Activated T-cell treated with anti-CD3 and anti-CD28 coated beads, Interleukin-2, amount 50 U/mL, for 24 hours (primary cell): ENCODE measurements at regions not wholly inside any gene's neighbourhood (a gene's known extent, or its start where the extent isn't known, plus 50 kb on each side); places are given as distances from the start of the nearest gene placed in this dataset.
"Not testable (repeated sequence)": the region's sequence is repeated elsewhere in the genome, so short reads cannot be mapped to it uniquely, and the experiment has no call there.

Experiments used
- DNase-seq: peaks from one replicate; pipeline ENCODE4 v3.0.0-alpha.2; 2020
- H3K27ac Mint-ChIP-seq: 2 replicates; pipeline ENCODE4 v1.8.0; 2020; ENCODE audit warnings: mild to moderate bottlenecking, mixed read lengths
- H3K27me3 Mint-ChIP-seq: 2 replicates; pipeline ENCODE4 v1.8.0; 2020; ENCODE audit warnings: mixed read lengths
- H3K36me3 Mint-ChIP-seq: 2 replicates; pipeline ENCODE4 v1.8.0; 2020; ENCODE audit warnings: low read depth, mixed read lengths
- H3K4me1 Mint-ChIP-seq: 2 replicates; pipeline ENCODE4 v1.8.0; 2020; ENCODE audit warnings: low read depth, mixed read lengths
- H3K4me3 Mint-ChIP-seq: 2 replicates; pipeline ENCODE4 v1.8.0; 2020; ENCODE audit warnings: mild to moderate bottlenecking, moderate library complexity, mixed read lengths
- H3K9me3 Mint-ChIP-seq: 2 replicates; pipeline ENCODE4 v1.8.0; 2020; ENCODE audit warnings: mixed read lengths

DNA sequence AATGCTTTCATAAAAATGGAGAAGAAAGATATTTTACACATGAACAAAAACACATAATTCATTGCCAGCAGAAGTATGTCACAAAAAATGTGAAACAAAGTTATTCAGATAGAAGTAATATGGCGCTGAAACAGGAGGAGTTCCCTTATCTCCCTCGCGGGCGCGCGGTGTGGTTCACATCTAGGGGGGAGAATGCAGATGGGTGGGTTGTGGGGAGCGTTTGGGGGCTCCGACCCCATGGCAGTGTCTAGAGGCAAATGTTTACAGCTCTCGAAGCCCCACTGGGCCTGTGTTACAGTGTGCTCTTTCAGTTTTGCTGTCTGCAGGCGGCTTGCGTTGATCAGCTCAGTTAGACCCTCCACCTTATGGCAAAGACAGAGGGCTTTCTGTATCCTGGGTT is 297.5 kb downstream of the CGGBP1 start:
- no peaks in the 10 kb centered on the region for H3K9me3 Mint-ChIP-seq
- no peaks in the 10 kb centered on the region for H3K4me1 Mint-ChIP-seq
- H3K36me3 Mint-ChIP-seq: no peaks in the 10 kb centered on the region
- DNase-seq: no peak
- no peaks in the 10 kb centered on the region for H3K27me3 Mint-ChIP-seq
- H3K27ac Mint-ChIP-seq: no peak overlapping the region
- H3K4me3 Mint-ChIP-seq: no peak overlapping the region

DNA sequence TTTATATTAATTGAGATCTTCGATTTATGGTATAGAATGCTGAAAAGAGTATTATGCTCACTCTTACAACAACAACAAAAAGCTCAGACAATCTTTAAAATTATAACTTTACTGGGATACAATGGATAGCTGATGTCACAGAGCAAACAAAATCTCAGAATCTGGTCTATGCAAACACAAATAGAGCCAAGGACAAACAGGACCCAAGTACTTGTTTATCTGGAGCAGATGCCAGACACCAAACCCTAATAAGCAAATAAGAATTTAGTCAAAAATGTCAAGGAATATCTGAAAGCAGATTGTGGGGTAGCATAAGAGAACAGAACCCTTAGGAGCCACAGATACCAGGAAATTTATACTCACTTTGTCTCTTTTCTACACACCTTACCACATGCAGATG is 302.2 kb downstream of the CGGBP1 start:
- H3K27me3 Mint-ChIP-seq: peaks cover 5% of the 10 kb centered on the region
- H3K4me3 Mint-ChIP-seq: no peak overlapping the region
- H3K36me3 Mint-ChIP-seq: no peaks in the 10 kb centered on the region
- no peaks in the 10 kb centered on the region for H3K4me1 Mint-ChIP-seq
- DNase-seq: no peak
- no peaks in the 10 kb centered on the region for H3K9me3 Mint-ChIP-seq
- no peak overlapping the region for H3K27ac Mint-ChIP-seq

DNA sequence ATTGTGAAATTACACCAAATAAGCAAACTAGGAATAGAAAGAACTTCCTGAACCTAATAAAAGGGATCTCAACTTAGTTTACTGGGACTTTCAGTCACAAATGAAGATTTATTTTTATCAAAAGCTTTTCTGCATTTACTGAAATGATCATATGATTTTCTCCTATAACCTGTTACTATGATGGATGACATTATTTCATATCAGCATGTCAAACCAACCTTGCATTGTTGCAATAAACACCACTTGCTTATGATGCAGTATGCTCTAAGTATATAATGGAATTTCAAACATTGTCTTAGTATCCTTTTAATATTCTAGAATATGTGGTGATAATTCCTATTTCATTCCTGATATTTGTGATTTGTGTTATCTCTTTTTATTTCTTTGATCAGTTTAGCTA is 303.0 kb downstream of the CGGBP1 start:
- H3K27ac Mint-ChIP-seq: no peak overlapping the region
- no peaks in the 10 kb centered on the region for H3K36me3 Mint-ChIP-seq
- H3K9me3 Mint-ChIP-seq: no peaks in the 10 kb centered on the region
- H3K27me3 Mint-ChIP-seq: peaks cover 5% of the 10 kb centered on the region
- no peaks in the 10 kb centered on the region for H3K4me1 Mint-ChIP-seq
- no peak overlapping the region for H3K4me3 Mint-ChIP-seq
- no peak for DNase-seq

DNA sequence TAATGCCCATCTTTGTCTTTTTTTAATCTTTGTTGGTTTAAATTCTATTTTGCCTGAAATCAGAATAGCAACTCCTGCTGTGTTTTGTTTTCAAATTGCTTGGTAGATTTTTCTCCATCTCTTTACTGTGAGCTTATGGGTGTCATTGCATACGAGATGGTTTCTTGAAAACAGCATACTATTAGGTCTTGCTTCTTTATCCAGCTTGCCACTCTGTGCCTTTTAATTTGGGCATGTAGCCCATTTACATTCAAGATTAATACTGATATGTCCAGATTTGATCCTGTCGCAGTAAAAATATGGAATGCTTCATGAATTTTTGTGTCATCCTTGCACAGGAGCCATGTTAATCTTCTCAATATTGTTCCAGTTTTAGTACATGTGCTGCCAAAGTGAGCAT is 316.6 kb downstream of the CGGBP1 start:
- Mint-ChIP-seq H3K36me3 (no peaks in the 10 kb centered on the region), H3K4me1 (no peaks in the 10 kb centered on the region), H3K27me3 (no peaks in the 10 kb centered on the region), H3K4me3 (no peak overlapping the region), H3K27ac (no peak overlapping the region), H3K9me3 (peaks cover 20% of the 10 kb centered on the region)
- no peak for DNase-seq

DNA sequence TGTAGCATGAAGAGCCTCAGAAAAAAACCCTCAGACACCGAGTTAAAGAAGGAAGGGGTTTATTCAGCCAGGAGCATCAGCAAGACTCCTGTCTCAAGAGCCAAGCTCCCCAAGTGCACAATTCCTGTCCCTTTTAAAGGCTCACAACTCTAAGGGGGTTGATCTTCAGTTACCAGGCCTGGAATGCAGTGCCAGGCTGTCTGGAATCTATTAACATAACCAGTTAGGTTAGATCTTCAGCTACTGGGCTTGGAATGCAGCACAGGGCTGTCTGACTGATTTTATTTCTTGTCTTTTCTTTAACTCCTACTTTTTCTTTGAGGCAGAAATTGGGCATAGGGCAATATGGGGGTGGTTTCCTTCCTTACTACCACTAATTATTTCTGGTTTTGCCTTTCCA is 317.9 kb downstream of the CGGBP1 start:
- not testable (repeated sequence) for H3K4me3 Mint-ChIP-seq, H3K4me1 Mint-ChIP-seq, H3K27me3 Mint-ChIP-seq, H3K36me3 Mint-ChIP-seq, H3K27ac Mint-ChIP-seq, DNase-seq
- H3K9me3 Mint-ChIP-seq: peaks cover 20% of the 10 kb centered on the region

DNA sequence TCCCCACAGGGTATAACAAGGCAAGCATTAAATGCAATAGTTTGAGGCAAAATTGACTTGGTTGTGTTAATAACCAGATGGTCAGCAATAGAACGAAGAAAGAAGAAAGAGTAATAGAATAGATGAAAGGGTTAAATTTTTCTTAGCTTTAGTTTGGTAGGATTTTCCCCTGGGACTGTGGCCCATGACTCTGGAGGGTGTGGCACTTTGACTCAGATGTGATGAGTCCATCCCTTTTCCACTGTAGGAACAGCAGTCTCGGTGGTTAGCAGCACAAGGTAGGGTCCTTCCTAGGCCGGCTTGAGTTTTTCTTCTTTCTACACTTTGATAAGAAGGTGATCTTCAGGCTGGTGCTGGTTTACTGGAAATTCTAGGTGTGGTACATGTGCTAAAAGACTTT is 321.0 kb downstream of the CGGBP1 start:
- H3K4me1 Mint-ChIP-seq, H3K4me3 Mint-ChIP-seq, DNase-seq, H3K36me3 Mint-ChIP-seq, H3K27ac Mint-ChIP-seq, H3K27me3 Mint-ChIP-seq: not testable (repeated sequence)
- peaks cover 20% of the 10 kb centered on the region for H3K9me3 Mint-ChIP-seq

DNA sequence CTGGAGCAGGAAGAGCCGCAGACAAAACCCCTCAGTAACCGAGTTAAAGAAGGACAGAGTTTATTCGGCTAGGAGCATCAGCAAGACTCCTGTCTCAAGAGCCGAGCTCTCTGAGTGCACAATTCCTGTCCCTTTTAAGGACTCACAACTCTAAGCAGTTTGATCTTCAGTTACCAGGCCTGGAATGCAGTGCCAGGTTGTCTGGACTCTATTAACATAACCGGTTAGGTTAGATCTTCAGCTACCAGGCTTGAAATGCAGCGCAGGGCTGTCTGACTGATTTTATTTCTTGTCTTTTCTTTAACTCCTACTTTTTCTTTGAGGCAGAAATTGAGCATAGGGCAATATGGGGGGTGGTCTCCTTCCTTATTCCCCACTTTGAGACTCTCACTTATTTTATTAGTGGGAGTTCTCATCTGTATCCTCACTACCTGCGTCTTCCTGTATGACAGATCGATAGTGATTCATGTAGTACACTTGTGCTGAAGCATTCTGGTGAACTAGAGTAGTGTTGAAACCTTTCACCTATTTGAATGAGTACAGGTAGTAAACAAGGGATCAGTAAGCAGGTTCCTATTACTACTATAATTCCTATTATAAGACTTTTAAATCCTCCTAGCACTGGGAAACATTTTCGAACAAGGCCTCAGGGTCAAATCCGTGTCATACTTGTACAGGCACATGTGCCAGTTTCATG is 325.0 kb downstream of the CGGBP1 start:
- Mint-ChIP-seq H3K27me3 (peaks cover 5% of the 10 kb centered on the region), H3K27ac (no peak overlapping the region), H3K9me3 (no peaks in the 10 kb centered on the region), H3K4me1 (no peaks in the 10 kb centered on the region), H3K4me3 (no peak overlapping the region), H3K36me3 (no peaks in the 10 kb centered on the region)
- no peak for DNase-seq

DNA sequence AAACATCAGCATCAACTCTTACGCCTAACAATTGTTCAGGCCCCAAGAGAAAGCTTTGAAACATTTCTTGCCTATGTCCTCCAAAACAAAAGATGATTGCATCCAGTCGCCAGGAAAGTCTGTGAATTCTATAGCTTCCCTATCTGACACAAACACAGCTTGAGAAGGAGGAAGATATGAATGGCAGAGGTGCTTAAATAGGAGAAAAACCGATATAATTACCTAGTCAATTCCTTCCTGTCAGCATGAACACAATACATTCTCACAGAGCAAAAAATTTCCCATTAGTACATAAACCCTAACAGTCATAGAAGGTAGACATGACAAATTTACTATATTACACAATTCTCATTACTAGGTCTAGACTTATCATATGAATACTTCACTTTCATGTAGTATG is 326.5 kb downstream of the CGGBP1 start:
- no peaks in the 10 kb centered on the region for H3K36me3 Mint-ChIP-seq
- H3K4me1 Mint-ChIP-seq: no peaks in the 10 kb centered on the region
- DNase-seq: no peak
- H3K27me3 Mint-ChIP-seq: peaks cover 5% of the 10 kb centered on the region
- no peaks in the 10 kb centered on the region for H3K9me3 Mint-ChIP-seq
- H3K4me3 Mint-ChIP-seq: no peak overlapping the region
- H3K27ac Mint-ChIP-seq: no peak overlapping the region

DNA sequence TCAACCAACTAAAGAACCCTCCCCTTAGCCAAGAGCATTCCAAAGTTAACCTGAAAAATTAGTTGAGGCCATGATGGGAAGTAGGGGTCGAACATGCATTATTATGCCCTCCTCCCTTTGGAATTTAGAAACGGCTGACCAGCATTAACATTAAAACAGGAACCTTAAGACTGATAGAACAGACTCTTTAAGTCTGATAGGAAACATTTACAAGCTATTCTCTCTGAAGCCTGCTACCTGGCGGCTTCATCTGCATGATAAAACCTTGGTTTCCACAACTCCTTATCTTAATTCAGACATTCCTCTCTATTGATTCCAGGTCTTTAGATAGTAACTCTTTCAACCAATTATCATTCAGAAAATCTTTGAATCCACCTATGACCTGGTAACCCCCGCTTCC is 331.0 kb downstream of the CGGBP1 start:
- Mint-ChIP-seq H3K36me3 (no peaks in the 10 kb centered on the region), H3K27ac (no peak overlapping the region), H3K9me3 (peaks cover 6% of the 10 kb centered on the region), H3K4me1 (no peaks in the 10 kb centered on the region), H3K4me3 (no peak overlapping the region), H3K27me3 (peaks cover 5% of the 10 kb centered on the region)
- no peak for DNase-seq

DNA sequence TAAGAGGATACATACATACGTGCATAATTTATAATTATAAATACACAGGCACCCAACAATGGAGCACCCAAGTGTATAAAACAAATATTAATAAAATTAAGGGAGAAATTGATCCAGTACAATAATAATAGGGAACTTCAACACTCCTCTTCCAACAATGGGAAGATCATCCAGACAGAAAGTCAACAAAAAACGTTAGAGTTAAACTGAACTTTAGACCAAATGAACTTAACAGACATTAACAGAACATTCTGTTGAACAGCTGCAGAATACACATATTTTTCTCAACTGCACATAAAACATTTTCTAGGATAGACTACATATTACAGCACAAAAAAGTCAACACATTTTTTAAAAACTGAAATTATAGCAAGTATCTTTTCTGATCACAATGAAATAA is 339.7 kb downstream of the CGGBP1 start:
- H3K27ac Mint-ChIP-seq: no peak overlapping the region
- peaks cover 2% of the 10 kb centered on the region for H3K27me3 Mint-ChIP-seq
- H3K9me3 Mint-ChIP-seq: peaks cover 3% of the 10 kb centered on the region
- H3K4me3 Mint-ChIP-seq: no peak overlapping the region
- no peaks in the 10 kb centered on the region for H3K36me3 Mint-ChIP-seq
- no peaks in the 10 kb centered on the region for H3K4me1 Mint-ChIP-seq
- DNase-seq: no peak

DNA sequence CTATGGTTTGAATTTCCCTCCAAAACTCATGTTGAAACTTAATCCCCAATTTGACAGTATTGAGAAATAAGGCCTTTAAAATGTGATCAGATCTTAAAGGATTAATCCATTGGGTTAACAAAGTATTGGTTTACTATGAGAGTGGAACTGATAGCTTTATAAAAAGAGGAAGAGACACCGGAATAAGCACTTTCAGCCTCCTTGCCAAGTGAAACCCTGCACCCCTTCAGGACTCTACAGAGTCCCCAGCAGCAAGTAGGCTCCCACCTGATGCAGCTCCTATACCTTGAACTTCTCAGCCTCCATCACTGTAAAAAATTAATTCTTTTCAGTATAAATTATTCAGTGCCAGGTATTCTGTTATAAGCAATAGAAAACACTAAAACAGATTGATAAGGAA is 348.3 kb downstream of the CGGBP1 start:
- no peaks in the 10 kb centered on the region for H3K9me3 Mint-ChIP-seq
- no peak overlapping the region for H3K4me3 Mint-ChIP-seq
- H3K27me3 Mint-ChIP-seq: no peaks in the 10 kb centered on the region
- H3K36me3 Mint-ChIP-seq: no peaks in the 10 kb centered on the region
- H3K27ac Mint-ChIP-seq: no peak overlapping the region
- H3K4me1 Mint-ChIP-seq: no peaks in the 10 kb centered on the region
- no peak for DNase-seq

DNA sequence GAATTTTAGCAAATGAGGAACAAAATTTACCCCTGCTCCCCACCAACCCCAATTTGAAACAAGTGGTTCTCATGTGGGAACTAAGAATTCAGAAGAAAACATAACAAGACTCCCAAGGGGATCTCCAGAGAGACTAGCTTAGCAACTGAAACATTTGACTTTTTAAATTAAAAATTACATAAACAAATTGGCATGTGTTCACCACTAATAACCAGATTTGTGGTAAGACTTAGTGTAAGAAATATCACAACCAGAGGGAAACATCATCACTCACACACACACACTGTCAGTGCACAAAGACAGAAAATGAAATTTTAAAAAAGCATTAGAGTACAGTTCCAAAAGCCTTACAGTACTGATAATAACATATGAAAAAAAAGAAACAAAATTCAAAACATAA is 348.8 kb downstream of the CGGBP1 start:
- no peaks in the 10 kb centered on the region for H3K27me3 Mint-ChIP-seq
- no peak overlapping the region for H3K27ac Mint-ChIP-seq
- H3K4me3 Mint-ChIP-seq: no peak overlapping the region
- H3K9me3 Mint-ChIP-seq: no peaks in the 10 kb centered on the region
- H3K36me3 Mint-ChIP-seq: no peaks in the 10 kb centered on the region
- no peaks in the 10 kb centered on the region for H3K4me1 Mint-ChIP-seq
- no peak for DNase-seq

DNA sequence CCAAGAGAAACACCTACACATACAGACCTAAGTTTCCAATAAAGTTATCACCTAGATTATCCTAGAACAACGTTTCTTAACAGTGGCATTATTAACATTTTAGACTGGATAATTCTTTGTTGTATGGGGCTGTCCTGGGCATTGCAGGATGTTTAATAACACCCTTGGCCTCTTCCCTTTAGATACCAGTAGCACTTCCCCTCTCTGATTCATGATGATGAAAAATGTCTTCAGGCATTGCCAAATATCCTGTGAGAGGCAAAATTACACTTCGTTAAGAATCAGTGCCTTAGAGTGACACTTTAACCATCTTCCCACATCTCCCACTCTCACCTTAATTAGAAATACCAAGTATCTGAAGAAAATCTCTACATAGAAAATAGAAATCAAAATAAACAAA is 352.6 kb downstream of the CGGBP1 start:
- no peak for DNase-seq
- Mint-ChIP-seq H3K4me1 (no peaks in the 10 kb centered on the region), H3K9me3 (no peaks in the 10 kb centered on the region), H3K27me3 (no peaks in the 10 kb centered on the region), H3K27ac (no peak overlapping the region), H3K4me3 (no peak overlapping the region), H3K36me3 (no peaks in the 10 kb centered on the region)

DNA sequence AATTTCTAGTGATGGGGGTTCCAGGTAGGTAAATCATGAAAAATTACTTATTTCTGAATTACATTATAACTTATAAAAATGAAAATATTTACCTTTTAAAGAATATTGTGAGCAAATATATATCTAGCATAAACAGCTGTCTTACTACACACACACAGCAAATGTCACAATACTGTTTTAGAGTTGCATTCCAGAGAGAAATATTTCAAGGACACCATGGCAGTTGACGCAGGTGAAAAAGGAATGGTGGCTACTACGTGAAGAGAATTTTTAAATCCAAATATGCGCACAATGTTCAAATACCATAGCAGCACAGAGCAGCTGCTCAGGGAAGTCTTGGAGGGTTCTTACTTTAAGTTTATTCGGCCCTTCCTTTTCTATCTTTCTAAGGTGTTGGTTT is 356.2 kb downstream of the CGGBP1 start:
- H3K4me3 Mint-ChIP-seq: no peak overlapping the region
- H3K27me3 Mint-ChIP-seq: no peaks in the 10 kb centered on the region
- H3K27ac Mint-ChIP-seq: no peak overlapping the region
- no peak for DNase-seq
- H3K9me3 Mint-ChIP-seq: no peaks in the 10 kb centered on the region
- H3K4me1 Mint-ChIP-seq: no peaks in the 10 kb centered on the region
- H3K36me3 Mint-ChIP-seq: no peaks in the 10 kb centered on the region

DNA sequence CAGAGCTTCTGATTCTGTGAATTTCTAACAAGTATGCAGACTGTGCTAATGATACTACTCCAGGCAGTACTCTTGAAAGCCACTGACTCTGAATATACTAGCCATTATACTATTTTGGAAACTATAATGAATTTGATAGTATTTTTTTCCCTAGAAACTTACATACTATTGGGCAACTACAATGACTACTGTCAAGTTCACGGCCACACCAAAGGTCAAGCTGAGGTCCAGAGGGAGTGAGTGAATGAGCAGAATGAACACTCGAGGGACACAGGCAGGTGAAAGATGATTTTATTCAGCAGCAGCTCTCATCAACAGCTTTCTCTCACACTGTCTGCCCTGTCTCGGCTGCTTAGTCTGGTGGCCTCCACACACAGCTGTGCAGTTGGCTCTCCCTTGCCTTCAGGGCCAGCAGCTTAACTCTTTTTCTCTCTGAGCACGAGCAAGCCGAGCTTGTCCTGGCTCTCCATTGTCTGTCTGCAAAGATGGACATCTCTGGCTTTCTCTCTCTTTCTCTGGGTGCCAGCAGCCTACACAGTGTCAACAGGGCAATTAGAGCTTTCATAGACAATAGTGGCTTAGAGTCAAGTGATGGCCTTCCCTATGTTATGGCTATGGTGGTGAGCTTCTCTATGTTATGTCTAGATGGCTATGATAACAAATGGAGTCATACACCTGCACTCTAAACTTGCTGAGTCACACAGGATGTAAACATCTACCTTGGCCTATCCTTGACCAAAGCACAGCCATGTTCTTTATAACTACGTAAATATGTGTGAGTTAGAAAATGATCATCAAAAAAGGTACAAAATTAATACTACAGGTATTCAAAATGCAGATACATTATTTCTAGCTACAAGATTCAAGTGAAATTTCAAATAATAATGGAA is 362.4 kb downstream of the CGGBP1 start:
- no peaks in the 10 kb centered on the region for H3K27me3 Mint-ChIP-seq
- H3K4me1 Mint-ChIP-seq: no peaks in the 10 kb centered on the region
- no peaks in the 10 kb centered on the region for H3K36me3 Mint-ChIP-seq
- H3K9me3 Mint-ChIP-seq: no peaks in the 10 kb centered on the region
- H3K4me3 Mint-ChIP-seq: no peak overlapping the region
- DNase-seq: no peak
- H3K27ac Mint-ChIP-seq: no peak overlapping the region
